GM18502 (cell line): ENCODE measurements at regions not wholly inside any gene's neighbourhood (a gene's known extent, or its start where the extent isn't known, plus 50 kb on each side); places are given as distances from the start of the nearest gene placed in this dataset.
"Not testable (repeated sequence)": the region's sequence is repeated elsewhere in the genome, so short reads cannot be mapped to it uniquely, and the experiment has no call there.

ENCODE experiments used
- ATAC-seq: cut with Tn5 transposase; IDR thresholded peaks from one replicate; pipeline ENCODE4 v1.9.1; 2021; ENCODE audit warnings: mild to moderate bottlenecking; ENCODE audit not compliant: unreplicated experiment, poor library complexity

DNA sequence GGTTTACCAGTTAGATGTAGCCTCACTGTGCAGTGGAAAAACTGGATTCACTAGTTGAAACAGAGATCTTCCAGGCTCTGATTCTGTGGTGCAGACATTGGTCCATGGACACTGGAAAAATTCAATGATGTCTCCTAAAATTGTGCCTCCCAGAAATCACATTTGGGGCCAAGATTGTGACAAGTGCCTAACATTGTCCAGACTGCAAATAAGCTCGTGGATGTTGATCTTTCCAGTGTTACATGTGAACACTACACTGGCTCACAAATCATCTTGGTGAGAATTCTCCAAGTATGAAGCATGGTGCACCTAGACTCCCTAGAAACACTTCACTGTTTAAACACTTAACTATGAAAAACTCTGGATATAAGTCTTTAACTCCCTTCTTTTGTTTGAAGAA, 140.4 kb downstream of the HAO1 start:
- ATAC-seq, result no peak

DNA sequence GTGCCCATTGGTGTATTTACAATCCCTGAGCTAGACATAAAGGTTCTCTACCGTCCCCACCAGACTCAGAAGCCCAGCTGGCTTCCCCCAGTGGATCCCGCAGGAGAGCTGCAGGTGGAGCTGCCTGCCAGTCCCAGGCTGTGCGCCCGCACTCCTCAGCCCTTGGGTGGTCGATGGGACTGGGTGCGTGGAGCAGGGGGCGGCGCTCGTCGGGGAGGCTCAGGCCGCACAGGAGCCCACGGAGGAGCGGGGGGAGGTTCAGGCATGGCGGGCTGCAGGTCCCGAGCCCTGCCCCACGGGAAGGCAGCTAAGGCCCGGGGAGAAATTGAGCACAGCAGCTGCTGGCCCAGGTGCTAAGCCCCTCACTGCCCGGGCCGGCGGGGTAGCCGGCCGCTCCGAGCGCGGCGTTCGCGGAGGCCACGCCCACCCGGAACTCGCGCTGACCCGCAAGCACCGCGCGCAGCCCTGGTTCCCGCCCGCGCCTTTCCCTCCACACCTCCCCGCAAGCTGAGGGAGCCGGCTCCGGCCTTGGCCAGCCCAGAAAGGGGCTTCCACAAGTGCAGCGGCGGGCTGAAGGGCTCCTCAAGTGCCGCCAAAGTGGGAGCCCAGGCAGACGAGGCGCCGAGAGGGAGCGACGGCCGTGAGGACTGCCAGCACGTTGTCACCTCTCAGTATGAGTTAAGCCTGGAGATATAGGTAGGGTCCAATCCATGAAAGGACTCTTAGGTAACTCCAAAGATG, 136.7 kb downstream of the HAO1 start:
- ATAC-seq, result not testable (repeated sequence)

DNA sequence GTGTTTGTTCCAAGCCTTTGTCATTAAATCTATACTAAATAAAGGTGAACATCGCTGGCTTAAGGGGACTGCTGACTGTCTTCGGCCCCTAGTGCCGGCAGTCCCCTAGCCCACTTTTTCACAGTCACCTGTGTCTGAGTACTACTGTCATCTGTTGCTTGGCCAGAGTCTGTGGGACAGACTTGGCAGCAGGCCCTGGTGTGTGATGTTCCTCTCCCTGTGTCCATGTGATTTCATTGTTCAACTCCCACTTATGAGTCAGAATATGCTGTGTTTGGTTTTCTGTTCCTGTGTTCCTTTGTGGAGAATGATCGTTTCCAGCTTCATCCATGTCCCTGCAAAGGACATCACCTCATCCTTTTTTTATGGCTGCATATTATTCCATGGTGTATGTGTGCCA, 133.4 kb downstream of the HAO1 start:
- no peak for ATAC-seq

DNA sequence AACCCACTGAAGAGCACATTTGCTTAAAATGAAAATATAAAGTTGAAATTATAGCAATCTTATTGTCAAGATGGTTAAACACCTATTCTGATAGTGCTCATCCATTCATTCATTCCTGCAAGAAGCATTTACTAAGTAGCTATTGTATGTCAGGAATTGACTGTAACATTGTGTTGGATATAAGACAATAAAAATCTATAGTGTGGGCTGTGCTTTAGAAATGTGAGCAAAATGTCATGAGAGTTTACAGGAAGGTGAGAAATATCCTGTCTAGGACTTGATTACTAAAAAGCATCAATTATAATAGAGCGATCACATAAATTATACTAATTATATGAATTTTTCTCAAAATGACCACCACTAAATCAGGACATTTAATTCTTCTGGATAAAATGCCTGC, 123.0 kb downstream of the HAO1 start:
- no peak for ATAC-seq

DNA sequence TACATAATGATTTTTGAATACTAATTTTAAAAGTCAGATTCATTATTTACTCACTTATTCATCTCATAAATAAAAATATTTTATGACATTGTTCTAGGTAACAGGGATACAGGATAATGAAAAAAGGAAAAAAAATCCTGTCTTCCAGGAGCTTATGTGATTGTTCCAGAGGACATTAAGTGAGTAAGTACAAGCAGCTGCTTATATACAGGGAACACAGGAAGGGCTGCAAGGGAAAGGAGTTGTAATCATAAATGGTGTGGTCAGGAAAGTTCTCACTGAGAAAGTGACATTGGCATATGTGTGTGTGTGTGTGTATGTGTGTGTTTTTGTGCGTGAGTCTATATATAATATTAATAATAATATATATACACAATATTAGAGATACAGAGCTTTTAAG, 121.8 kb downstream of the HAO1 start:
- no peak for ATAC-seq

DNA sequence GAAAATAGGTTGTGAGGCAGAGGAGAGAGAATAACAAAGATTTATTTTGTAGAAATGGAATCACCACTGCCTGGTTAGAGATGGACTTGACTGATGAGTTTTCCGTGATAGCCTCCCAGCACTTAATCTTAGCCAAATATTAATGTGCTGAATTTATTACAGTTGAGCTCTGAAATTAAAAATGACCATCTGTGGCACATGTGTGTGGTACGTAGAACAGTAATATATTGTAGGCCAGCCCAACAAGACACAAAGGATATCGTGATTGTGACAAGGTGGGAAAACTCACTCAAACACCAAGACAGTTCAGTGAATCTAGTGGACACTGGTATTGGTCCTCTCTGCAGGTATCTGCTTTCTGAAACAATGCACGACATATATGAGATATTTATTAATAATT, 119.4 kb downstream of the HAO1 start:
- no peak for ATAC-seq

DNA sequence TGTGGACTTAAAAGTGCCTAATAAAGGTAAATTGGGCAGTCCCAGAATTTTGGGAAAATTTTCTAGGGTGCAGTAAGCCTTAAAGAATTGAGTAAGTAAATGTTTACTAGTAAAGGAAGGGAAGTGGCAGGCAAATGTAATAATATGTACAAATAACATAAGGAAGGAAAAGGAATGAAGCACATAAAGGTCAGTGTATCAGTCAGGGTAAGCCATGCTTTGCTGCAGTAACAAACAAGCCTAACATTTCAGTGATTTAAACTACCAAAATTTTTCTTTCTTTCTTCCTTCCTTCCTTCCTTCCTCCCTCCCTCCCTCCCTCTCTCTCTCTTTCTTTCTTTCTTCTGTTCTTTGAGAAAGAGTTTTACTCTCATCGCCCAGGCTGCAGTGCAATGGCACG, 117.5 kb downstream of the HAO1 start:
- no peak for ATAC-seq

DNA sequence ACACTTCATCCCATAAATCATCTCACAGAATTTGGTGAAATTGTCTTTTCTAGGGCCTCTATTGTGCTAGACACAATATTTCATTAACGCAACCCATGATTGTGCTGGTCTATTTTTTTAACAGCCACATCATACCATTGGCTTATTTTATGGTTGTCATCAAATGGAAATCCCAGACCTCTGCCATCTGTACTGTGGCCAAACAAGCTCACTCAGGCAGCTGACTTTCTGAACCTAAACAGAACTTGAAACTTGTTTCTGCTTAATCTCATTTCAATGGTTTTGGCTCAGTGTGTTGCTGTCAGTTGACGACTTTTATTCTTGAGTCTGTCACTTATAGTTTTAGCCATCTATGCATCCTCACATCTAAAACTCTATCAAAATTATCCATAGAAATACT, 111.8 kb downstream of the HAO1 start:
- ATAC-seq, result no peak

DNA sequence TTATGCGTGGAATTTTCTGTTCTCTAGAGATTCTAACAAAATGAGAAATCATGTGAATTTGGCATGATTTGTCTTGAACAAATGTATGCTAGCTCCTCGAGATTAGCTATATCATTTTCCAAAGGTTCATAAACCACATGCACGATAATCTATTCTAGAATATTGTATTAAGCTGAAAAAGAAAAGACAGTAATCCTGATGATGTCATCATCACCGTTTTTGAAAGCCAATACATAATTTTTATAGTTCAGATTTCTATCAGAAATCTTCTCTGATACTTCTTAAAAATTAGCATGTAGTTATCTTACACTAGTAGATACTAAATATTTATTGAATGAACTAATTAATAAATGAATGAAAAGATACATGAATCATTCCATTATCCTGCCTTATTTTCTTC, 111.2 kb downstream of the HAO1 start:
- no peak for ATAC-seq

DNA sequence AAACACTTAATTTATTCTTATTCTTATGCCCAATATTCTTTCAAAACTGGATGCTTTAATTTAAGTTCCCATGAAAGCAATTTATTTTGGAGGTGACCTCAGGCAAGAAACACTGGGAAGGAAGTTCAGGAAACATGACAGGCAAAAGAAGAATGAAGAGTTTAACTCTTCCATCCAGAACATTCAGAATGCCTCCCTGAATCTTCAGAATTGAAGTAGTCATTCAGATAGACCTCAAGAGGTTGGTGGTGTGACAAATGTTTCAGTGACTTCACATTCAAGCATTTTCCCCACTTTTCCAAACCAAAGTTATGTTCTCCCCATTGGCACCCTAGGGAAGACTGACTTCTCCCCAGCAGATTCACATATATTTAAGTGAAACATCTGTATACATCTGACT, 110.5 kb downstream of the HAO1 start:
- no peak for ATAC-seq
